ENCODE measurements at regions not wholly inside any gene's neighbourhood (a gene's known extent, or its start where the extent isn't known, plus 50 kb on each side); places are given as distances from the start of the nearest gene placed in this dataset.

GRCh38 chr5:38722918-38723317 is 122.9 kb upstream of the OSMR start (continued):
- TF ChIP-seq NFAT5 (CRISPR knock-in tag; IDR thresholded peaks at IDR 0.05): no peak

DNA sequence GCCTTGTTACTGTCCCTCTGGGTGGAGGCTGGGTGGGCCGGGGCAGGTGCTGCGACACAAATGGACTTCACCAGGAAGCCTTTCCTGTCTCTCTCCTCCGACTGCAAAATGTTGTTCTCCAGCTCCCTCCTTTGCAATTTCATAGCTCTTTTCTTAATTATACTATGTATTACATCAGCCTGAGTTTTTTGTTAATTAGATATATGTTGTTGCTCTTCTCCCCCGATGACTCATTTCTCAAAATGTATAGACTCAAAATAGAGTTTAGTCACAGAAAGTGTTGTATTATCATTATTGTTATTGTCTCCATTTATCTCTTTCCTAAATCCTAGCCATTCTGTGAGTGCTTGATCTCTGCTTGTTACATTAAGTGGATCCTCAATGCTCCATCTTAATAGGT is 122.4 kb upstream of the OSMR start:
- Histone ChIP-seq H4K20me1 (ENCODE audit: insufficient read depth, low read length) (no peaks in the 10 kb centered on the region), H3K4me2 (ENCODE audit: low read depth, low read length) (no peak overlapping the region), H3K9me3 (ENCODE audit: low read length) (no peaks in the 10 kb centered on the region), H3K9ac (ENCODE audit: insufficient read depth, low read depth, low read length) (no peak overlapping the region), H3K27me3 (ENCODE audit: control insufficient read depth in 1 of 2, insufficient read depth in 2 of 2, low read length in 2 of 2) (no peaks in the 10 kb centered on the region), H3K4me3 (replicated peaks in 1 of 3; ENCODE audit: insufficient read depth in 1 of 3, low read depth in 2 of 3, low read length in 3 of 3) (no peak overlapping the region), H3K79me2 (ENCODE audit: insufficient read depth, low read length) (no peaks in the 10 kb centered on the region), H3K27ac (ENCODE audit: extremely low read length, insufficient read depth, low read length) (no peak overlapping the region), H2AFZ (ENCODE audit: low read length) (no peak overlapping the region), H3K4me1 (ENCODE audit: insufficient read depth, low read length) (no peaks in the 10 kb centered on the region), H3K36me3 (replicated peaks in 1 of 2; ENCODE audit: control insufficient read depth in 1 of 2, insufficient read depth in 2 of 2, low read length in 2 of 2) (no peaks in the 10 kb centered on the region)
- in situ Hi-C loops (cut with HindIII; ENCODE audit: extremely low pct_ligation_motif_present, low pct_unique_long_range_greater_than_20kb): no loop called here
- intact Hi-C loops (cut with micrococcal nuclease; ENCODE audit: unreplicated experiment): no loop called here
- DNase-seq (ENCODE audit: low spot score) (no peak), ATAC-seq (no peak), FAIRE-seq (no peak)
- 43% methylated on average over 4 of the region's 4 CpGs for WGBS (ENCODE audit: low lambda C conversion rate)
- TF ChIP-seq RFX3 (CRISPR knock-in tag; IDR thresholded peaks at IDR 0.05) (no peak), TBX3 (IDR thresholded peaks at IDR 0.05; ENCODE audit: borderline replicate concordance) (no peak), CBX5 (CRISPR knock-in tag; IDR thresholded peaks at IDR 0.05; ENCODE audit: borderline replicate concordance) (no peak), CEBPB (IDR thresholded peaks at IDR 0.05; ENCODE audit: borderline replicate concordance, low read depth, low read length) (no peak), EEA1 (CRISPR knock-in tag; IDR thresholded peaks at IDR 0.05; ENCODE audit: borderline replicate concordance) (no peak), SP2 (CRISPR knock-in tag; IDR thresholded peaks at IDR 0.05) (no peak), ZNF639 (CRISPR knock-in tag; conservative IDR thresholded peaks at IDR 0.05) (no peak)
- TF ChIP-seq, protein P1, sequence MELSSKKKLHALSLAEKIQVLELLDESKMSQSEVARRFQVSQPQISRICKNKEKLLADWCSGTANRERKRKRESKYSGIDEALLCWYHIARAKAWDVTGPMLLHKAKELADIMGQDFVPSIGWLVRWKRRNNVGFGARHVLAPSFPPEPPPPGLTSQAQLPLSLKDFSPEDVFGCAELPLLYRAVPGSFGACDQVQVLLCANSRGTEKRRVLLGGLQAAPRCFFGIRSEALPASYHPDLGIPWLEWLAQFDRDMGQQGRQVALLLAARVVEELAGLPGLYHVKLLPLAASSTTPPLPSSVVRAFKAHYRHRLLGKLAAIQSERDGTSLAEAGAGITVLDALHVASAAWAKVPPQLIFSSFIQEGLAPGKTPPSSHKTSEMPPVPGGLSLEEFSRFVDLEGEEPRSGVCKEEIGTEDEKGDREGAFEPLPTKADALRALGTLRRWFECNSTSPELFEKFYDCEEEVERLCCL (CRISPR knock-in tag; IDR thresholded peaks at IDR 0.05; ENCODE audit: borderline replicate concordance): no peak
- TF ChIP-seq, protein P2, sequence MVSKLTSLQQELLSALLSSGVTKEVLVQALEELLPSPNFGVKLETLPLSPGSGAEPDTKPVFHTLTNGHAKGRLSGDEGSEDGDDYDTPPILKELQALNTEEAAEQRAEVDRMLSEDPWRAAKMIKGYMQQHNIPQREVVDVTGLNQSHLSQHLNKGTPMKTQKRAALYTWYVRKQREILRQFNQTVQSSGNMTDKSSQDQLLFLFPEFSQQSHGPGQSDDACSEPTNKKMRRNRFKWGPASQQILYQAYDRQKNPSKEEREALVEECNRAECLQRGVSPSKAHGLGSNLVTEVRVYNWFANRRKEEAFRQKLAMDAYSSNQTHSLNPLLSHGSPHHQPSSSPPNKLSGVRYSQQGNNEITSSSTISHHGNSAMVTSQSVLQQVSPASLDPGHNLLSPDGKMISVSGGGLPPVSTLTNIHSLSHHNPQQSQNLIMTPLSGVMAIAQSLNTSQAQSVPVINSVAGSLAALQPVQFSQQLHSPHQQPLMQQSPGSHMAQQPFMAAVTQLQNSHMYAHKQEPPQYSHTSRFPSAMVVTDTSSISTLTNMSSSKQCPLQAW (CRISPR knock-in tag; IDR thresholded peaks at IDR 0.05): no peak
- ChIA-PET POLR2A (no interaction called here), CTCF (ENCODE audit: low intra/inter-chr PET ratio, low total read pairs) (no interaction called here)
- BruUV-seq (replicated peaks): no TSS peak
